Caco-2 (cell line): ENCODE measurements at regions not wholly inside any gene's neighbourhood (a gene's known extent, or its start where the extent isn't known, plus 50 kb on each side); places are given as distances from the start of the nearest gene placed in this dataset.

ENCODE experiments used
- BruUV-seq: library from RNA; stranded (reverse); fragments of 400-500 nt; replicated peaks from 2 replicates; lab custom pipeline; 2021; lab: Mats Ljungman, UMichigan
- CTCF ChIA-PET: fragments of 300-600 bp; sonication (Branson Sonifier 250); formaldehyde crosslinking; loops from one replicate; lab custom pipeline; 2022; ENCODE audit warnings: antibody characterized with exemption; lab: Charles Lee
- POLR2A ChIA-PET: fragments of 300-600 bp; sonication (Branson Sonifier 250); formaldehyde crosslinking; loops from one replicate; lab custom pipeline; 2022; ENCODE audit warnings: antibody characterized with exemption; lab: Charles Lee
- DNase-seq, 2 experiments: peaks; one replicate each; pipeline versions ENCODE4 v3.0.0 to v3.0.0-alpha.2; 2020 to 2022
- H3K27me3 ChIP-seq: replicated peaks from 2 replicates; pipeline ENCODE4 v1.6.0; 2011; ENCODE audit warnings: low read length; ENCODE audit not compliant: control insufficient read depth, insufficient read depth
- H3K36me3 ChIP-seq: 2 replicates; pipeline ENCODE4 v1.5.1; 2011; ENCODE audit warnings: low read length; ENCODE audit not compliant: control insufficient read depth, insufficient read depth
- H3K4me1 ChIP-seq: fragments of 250-450 bp; sonication (Bioruptor Pico); 2 replicates; pipeline ENCODE4 v1.5.1; 2020; ENCODE audit warnings: mild to moderate bottlenecking
- H3K4me3 ChIP-seq: 2 replicates; pipeline ENCODE4 v1.5.1; 2011; ENCODE audit warnings: low read depth, mild to moderate bottlenecking, control low read depth, low read length
- H3K9me3 ChIP-seq: fragments of 250-450 bp; sonication (Bioruptor Pico); 2 replicates; pipeline ENCODE4 v1.5.1; 2020; ENCODE audit warnings: mild to moderate bottlenecking, moderate library complexity
- H3K27ac Mint-ChIP-seq: one replicate; pipeline ENCODE4 v1.8.0; 2022; ENCODE audit warnings: mixed read lengths; ENCODE audit not compliant: unreplicated experiment
- H3K27me3 Mint-ChIP-seq: one replicate; pipeline ENCODE4 v1.8.0; 2022; ENCODE audit warnings: mixed read lengths; ENCODE audit not compliant: insufficient read depth, unreplicated experiment
- H3K36me3 Mint-ChIP-seq: one replicate; pipeline ENCODE4 v1.8.0; 2022; ENCODE audit warnings: mild to moderate bottlenecking, mixed read lengths; ENCODE audit not compliant: insufficient read depth, unreplicated experiment
- H3K4me1 Mint-ChIP-seq: one replicate; pipeline ENCODE4 v1.8.0; 2022; ENCODE audit warnings: low read depth, mixed read lengths; ENCODE audit not compliant: unreplicated experiment
- H3K4me3 Mint-ChIP-seq: one replicate; pipeline ENCODE4 v1.8.0; 2022; ENCODE audit warnings: mild to moderate bottlenecking, moderate library complexity, mixed read lengths; ENCODE audit not compliant: unreplicated experiment
- H3K9me3 Mint-ChIP-seq: one replicate; pipeline ENCODE4 v1.8.0; 2022; ENCODE audit warnings: mixed read lengths; ENCODE audit not compliant: unreplicated experiment
- intact Hi-C: fragments of 100-400 bp; cut with micrococcal nuclease; formaldehyde crosslinking; loops from one replicate; pipeline ENCODE4 v1.10.0; 2022; ENCODE audit not compliant: unreplicated experiment
- TF ChIP-seq, protein P1 (sequence below), 2 experiments: fragments of 200-600 bp in 1 of 2; IDR thresholded peaks; 1 replicate in 1 of 2; 2 replicates in 1 of 2; pipeline versions ENCODE4 v1.5.1 to v1.8.0; 2011 to 2022; ENCODE audit warnings: antibody characterized with exemption in 1 of 2, control low read depth in 1 of 2, inconsistent platforms in 1 of 2, low read depth in 1 of 2, low read length in 1 of 2, mild to moderate bottlenecking in 1 of 2, moderate library complexity in 1 of 2; ENCODE audit not compliant: insufficient read depth in 1 of 2, severe bottlenecking in 1 of 2, unreplicated experiment in 1 of 2

GRCh38 chr13:108365255-108365654 lies 95.7 kb downstream of the TNFSF13B start:
- Mint-ChIP-seq H3K27me3 (peaks cover 16% of the 10 kb centered on the region), H3K4me3 (no peak overlapping the region), H3K36me3 (no peaks in the 10 kb centered on the region), H3K27ac (no peak overlapping the region), H3K9me3 (no peaks in the 10 kb centered on the region), H3K4me1 (no peaks in the 10 kb centered on the region)
- ChIA-PET CTCF (no interaction called here), POLR2A (no interaction called here)
- DNase-seq, result no peak
- intact Hi-C loops, result no loop called here
- H3K9me3 ChIP-seq, result no peaks in the 10 kb centered on the region
- no TSS peak for BruUV-seq
- no peak overlapping the region for H3K4me3 ChIP-seq
- TF ChIP-seq, protein P1, sequence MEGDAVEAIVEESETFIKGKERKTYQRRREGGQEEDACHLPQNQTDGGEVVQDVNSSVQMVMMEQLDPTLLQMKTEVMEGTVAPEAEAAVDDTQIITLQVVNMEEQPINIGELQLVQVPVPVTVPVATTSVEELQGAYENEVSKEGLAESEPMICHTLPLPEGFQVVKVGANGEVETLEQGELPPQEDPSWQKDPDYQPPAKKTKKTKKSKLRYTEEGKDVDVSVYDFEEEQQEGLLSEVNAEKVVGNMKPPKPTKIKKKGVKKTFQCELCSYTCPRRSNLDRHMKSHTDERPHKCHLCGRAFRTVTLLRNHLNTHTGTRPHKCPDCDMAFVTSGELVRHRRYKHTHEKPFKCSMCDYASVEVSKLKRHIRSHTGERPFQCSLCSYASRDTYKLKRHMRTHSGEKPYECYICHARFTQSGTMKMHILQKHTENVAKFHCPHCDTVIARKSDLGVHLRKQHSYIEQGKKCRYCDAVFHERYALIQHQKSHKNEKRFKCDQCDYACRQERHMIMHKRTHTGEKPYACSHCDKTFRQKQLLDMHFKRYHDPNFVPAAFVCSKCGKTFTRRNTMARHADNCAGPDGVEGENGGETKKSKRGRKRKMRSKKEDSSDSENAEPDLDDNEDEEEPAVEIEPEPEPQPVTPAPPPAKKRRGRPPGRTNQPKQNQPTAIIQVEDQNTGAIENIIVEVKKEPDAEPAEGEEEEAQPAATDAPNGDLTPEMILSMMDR (IDR thresholded peaks at IDR 0.05; ENCODE audit: insufficient read depth in 1 of 2, low read depth in 1 of 2, low read length in 1 of 2, severe bottlenecking in 1 of 2, unreplicated experiment in 1 of 2), result no peak
- no peaks in the 10 kb centered on the region for H3K36me3 ChIP-seq
- H3K27me3 ChIP-seq, result no peaks in the 10 kb centered on the region
- H3K4me1 ChIP-seq, result no peaks in the 10 kb centered on the region

DNA sequence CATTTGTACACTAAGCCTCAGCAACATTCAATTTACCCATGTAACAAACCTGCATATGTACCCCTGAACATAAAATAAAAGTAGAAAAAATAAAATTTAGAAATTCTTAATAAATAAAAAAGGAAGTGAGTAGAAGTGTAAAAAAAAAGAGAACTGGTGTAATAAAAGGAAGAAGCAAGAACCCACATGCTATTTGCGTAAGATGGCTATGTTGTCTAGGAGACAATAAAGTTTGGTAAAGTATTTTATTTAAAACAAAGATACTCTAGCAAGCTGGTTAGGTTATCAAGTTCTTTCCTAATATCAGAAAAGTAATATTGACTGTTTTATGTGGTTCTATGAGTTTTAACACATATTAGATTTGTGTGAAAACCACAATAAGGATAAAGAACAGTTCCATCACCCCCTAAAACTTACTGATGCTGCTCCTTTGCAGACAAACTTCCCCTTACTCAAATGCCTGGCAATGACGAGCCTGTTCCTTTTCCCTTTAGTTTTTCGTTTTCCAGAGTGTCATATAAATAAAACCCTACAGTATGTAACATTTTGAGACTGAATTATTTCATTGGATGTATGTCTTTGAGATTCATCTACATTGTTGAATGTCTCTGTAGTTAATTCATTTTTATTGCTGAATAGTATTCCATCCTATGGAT lies 98.9 kb downstream of the TNFSF13B start:
- TF ChIP-seq, protein P1 (IDR thresholded peaks at IDR 0.05; ENCODE audit: insufficient read depth in 1 of 2, low read depth in 1 of 2, low read length in 1 of 2, severe bottlenecking in 1 of 2, unreplicated experiment in 1 of 2), result no peak
- H3K27ac Mint-ChIP-seq, result no peak overlapping the region
- H3K9me3 Mint-ChIP-seq, result no peaks in the 10 kb centered on the region
- DNase-seq, result no peak
- no peaks in the 10 kb centered on the region for H3K4me1 ChIP-seq
- intact Hi-C loops, result no loop called here
- no peaks in the 10 kb centered on the region for H3K27me3 ChIP-seq
- H3K36me3 Mint-ChIP-seq, result no peaks in the 10 kb centered on the region
- H3K36me3 ChIP-seq, result no peaks in the 10 kb centered on the region
- no peaks in the 10 kb centered on the region for H3K4me1 Mint-ChIP-seq
- H3K9me3 ChIP-seq, result no peaks in the 10 kb centered on the region
- no peak overlapping the region for H3K4me3 Mint-ChIP-seq
- POLR2A ChIA-PET, result no interaction called here
- no TSS peak for BruUV-seq
- peaks cover 9% of the 10 kb centered on the region for H3K27me3 Mint-ChIP-seq
- H3K4me3 ChIP-seq, result no peak overlapping the region
- CTCF ChIA-PET, result no interaction called here

DNA sequence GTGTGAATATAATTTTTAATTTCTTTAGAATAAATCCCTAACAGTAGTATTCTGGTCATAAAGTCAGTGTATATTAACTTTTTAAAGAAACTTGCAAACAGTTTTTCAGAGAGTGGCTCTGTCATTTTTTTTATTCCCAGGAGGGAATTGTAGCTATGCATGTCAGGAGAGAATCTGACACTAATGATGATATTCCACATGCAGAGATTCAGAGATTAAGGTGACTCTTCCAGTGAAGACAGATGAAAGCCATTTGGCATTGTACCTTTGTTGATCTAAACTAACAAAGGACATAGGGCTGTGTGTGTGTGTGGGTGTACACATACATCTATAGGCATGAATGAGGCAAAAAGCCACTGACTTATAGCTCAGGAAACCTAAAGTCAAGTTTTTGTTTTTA lies 99.9 kb downstream of the TNFSF13B start:
- TF ChIP-seq, protein P1 (IDR thresholded peaks at IDR 0.05; ENCODE audit: insufficient read depth in 1 of 2, low read depth in 1 of 2, low read length in 1 of 2, severe bottlenecking in 1 of 2, unreplicated experiment in 1 of 2), result no peak
- H3K9me3 Mint-ChIP-seq, result no peaks in the 10 kb centered on the region
- no peaks in the 10 kb centered on the region for H3K36me3 Mint-ChIP-seq
- no peaks in the 10 kb centered on the region for H3K4me1 ChIP-seq
- H3K4me3 Mint-ChIP-seq, result no peak overlapping the region
- intact Hi-C loops, result no loop called here
- no peaks in the 10 kb centered on the region for H3K36me3 ChIP-seq
- H3K27ac Mint-ChIP-seq, result no peak overlapping the region
- CTCF ChIA-PET, result no interaction called here
- H3K27me3 ChIP-seq, result no peaks in the 10 kb centered on the region
- POLR2A ChIA-PET, result no interaction called here
- H3K9me3 ChIP-seq, result no peaks in the 10 kb centered on the region
- BruUV-seq, result no TSS peak
- DNase-seq, result no peak
- H3K27me3 Mint-ChIP-seq, result peaks cover 7% of the 10 kb centered on the region
- H3K4me3 ChIP-seq, result no peak overlapping the region
- no peaks in the 10 kb centered on the region for H3K4me1 Mint-ChIP-seq
